ENCODE measurements at regions not wholly inside any gene's neighbourhood (a gene's known extent, or its start where the extent isn't known, plus 50 kb on each side); places are given as distances from the start of the nearest gene placed in this dataset.

DNA sequence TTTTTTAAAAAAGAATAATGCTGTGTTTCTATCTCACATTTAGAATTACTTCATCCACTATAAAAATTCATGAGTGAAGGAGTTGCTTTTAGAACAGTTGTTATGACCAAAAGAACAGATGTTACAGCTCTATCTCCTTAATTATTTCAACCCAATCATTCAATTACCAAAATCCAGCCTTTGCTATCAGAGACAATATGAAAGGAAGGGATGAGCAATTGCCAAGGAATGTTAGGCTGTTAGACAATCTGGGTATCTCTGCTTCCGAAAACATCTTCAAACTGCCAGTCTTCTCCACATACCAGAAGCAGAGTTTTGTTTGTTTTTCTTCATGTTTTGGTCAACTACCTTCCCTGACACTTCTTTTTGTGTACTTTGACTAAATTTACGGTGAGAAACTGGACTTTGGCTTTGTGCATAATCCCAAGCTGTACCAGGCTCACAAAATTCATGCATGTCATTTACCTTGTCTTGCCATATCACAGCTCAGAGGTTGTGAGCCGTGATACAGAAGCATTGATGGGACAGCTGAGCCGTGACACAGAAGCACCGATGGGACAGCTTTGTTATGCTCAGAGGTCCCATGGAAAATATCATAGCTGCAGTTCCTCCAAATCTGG is 405.5 kb downstream of the KIF4B start:
- no peak for DNase-seq

GRCh38 chr5:155430192-155430591 is 416.6 kb downstream of the KIF4B start:
- no peak for DNase-seq

GRCh38 chr5:155434267-155434666 is 420.7 kb downstream of the KIF4B start:
- no peak for DNase-seq

DNA sequence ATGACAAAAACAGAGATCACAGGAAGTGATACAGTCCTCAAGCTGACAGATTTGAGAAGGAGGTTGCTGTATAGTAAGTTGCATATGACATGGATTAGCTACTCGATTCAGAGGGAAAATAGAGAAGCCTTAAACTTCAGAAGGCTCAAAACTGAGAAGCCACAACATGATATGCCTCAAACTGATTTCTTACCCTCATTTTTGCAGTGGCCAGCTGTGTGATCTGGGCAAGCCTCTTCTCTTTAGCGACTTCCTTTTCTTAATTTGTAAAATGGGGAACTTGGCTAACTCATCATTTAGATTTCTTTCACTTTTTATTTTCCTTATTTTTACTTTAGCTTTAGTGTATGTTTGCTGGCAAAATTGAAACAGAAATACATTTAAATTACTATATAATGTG is 421.1 kb downstream of the KIF4B start:
- DNase-seq, result no peak

GRCh38 chr5:155441849-155442248 is 428.3 kb downstream of the KIF4B start:
- DNase-seq, result no peak

DNA sequence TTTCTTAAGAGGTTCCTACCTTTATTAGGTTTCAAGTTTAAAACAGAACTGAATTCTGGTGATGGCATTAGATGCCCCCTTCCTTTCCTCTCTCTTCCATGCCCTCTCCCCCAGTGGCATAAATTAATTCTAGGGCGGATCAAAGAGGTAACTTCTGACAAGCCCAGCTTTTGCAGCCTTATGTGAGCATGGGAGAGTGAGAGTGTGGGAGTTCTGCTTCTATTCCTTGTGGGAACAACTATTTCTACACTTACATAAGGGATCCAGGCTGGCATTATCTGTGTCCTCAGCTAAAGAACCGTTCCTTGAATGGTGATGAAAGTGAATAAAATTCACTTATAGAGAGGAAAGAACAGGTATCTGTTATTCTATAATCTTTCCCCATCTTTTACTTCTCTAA is 437.6 kb downstream of the KIF4B start:
- DNase-seq, result no peak

GRCh38 chr5:155455791-155456514 is 442.4 kb downstream of the KIF4B start:
- no peak for DNase-seq

GRCh38 chr5:155459889-155460500 is 446.4 kb downstream of the KIF4B start:
- no peak for DNase-seq

- no peak for DNase-seq
These were observed 447.0 kb downstream of the KIF4B start for GRCh38 chr5:155460501-155460931.

- no peak for DNase-seq
These were observed 447.7 kb downstream of the KIF4B start for GRCh38 chr5:155461304-155461703.

DNA sequence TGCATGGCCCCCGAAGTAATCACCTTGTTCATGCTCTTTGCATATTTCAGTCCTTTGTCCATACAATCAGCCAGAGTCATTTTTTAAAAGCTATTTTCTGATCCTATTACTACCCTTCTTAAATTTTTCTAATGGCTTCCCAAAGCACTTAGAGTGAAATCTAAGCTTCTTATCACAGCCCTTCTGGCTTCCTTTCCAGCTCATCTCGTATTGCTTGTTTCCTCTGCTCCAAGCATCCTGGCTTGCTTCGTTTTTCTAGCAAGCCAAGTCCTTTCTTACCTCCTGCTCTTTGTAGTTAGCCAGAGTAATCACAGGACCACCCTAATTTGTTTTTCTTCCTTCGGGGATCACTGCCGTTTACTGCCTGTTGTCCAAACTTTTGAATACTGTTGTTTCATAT is 453.3 kb downstream of the KIF4B start:
- no peak for DNase-seq

DNA sequence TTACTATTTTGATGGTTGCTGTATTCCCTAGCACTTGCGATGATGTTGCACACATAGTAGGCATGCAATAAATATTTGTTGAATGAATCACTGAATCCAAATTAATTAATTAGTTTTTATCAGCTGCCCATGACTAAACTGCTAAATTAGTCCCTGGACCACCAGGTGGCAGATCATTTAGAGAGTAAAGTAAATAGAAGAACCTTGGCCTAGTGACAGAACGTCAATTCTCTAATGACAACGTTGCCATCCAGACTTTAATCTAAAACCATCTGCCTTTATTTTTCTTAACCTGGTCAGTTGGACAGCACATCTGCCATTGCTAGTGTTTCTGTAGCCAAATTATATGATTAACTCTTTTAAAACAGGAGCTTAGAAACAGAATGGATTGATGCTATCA is 457.5 kb downstream of the KIF4B start:
- no peak for DNase-seq

DNA sequence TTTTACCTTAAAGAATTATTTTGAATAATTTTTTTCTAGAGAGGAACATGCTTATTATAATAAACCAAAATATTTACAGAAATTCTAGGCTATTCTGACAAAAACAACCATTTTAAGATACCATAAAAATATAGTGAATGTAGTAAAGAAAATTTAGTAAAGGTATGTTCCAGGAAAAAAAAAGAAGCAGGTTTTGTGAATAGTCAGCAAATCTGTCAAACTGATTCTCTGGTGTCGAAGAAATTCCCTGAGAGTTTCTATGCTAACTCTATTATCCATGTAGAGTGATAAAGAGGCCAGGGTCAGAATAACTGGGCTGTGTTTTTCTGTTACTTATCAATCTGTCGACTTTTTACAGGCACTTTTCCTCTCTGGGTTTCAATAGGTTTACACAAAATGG is 459.2 kb downstream of the KIF4B start:
- DNase-seq, result no peak

- DNase-seq, result no peak
These were observed 461.8 kb downstream of the KIF4B start for GRCh38 chr5:155475318-155475717.

- no peak for DNase-seq
These were observed 467.2 kb downstream of the KIF4B start for GRCh38 chr5:155480731-155481131.

DNA sequence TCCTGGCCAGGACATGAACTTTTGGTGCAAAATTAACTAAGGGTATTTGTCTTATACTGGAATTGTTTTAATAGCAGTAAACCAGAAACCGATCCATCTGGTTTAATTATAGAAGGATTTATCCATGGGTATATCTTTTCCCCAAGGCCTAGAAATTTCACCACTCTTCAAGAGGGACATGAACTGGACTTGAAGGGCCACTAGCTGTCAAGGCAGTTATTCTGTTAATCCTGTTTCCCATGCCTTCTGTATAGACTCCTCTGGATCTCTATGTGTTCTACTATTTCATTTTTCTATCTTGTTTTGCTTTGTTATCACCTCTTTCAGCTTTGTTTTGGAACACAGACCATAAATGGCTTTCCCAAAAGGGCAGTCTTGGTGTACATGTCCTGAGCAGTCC is 467.6 kb downstream of the KIF4B start:
- no peak for DNase-seq

GRCh38 chr5:155482428-155482827 is 468.9 kb downstream of the KIF4B start:
- no peak for DNase-seq

DNA sequence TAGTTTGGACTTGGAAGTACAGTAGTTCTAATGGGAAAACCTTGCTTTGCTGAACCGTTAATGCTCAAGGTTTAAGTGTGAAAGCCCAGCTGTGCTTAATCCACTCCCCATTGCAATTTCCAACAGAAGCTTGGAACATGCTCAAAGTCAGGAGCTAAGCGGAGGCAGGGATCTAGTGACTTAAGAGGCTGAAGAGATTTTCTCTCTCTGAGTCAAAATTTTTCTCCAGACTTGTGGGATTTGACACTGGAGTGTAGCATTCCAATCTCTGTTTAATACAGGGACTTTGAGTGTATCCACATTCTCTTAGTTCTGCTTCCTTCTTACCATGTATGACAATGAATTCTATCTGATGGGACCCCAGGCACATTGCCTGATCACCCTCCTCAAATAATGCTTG is 471.8 kb downstream of the KIF4B start:
- DNase-seq, result no peak

GRCh38 chr5:155489949-155490348 is 476.4 kb downstream of the KIF4B start:
- DNase-seq, result no peak

- DNase-seq, result no peak
These were observed 478.6 kb downstream of the KIF4B start for GRCh38 chr5:155492191-155492590.

DNA sequence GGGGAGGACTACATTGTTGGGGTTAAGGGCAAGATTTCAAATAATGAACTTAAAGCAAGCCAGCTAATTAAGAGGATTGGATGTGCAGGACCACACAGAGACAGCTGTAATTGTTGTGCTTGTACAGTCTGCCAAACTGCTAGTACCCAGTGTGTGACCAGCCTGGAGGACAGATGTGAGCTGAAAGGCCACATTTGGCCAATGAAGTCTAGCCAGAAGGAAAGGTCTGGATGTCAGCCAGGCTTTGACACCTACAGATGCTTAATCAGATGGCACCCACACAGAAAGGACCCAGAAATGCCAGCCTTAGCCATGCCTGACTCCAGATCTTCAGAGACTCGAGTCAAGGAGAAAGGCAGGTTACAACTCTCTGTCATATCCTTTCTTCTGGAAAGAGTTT is 491.1 kb downstream of the KIF4B start:
- DNase-seq, result no peak

- no peak for DNase-seq
These were observed 493.8 kb downstream of the KIF4B start for GRCh38 chr5:155507363-155507762.

GRCh38 chr5:155508673-155509072 is 495.1 kb downstream of the KIF4B start:
- no peak for DNase-seq

GRCh38 chr5:155512329-155512728 is 498.8 kb downstream of the KIF4B start:
- DNase-seq, result no peak
